HCT116 (cell line): ENCODE measurements at regions not wholly inside any gene's neighbourhood (a gene's known extent, or its start where the extent isn't known, plus 50 kb on each side); places are given as distances from the start of the nearest gene placed in this dataset.

Source experiments
- ATAC-seq: fragments of 200-7000 bp; cut with Tn5 transposase; 2 replicates; pipeline ENCODE4 v1.9.1; 2020; ENCODE audit warnings: mild to moderate bottlenecking, moderate library complexity
- BruUV-seq: library from RNA; stranded (reverse); fragments of 400-500 nt; replicated peaks from 2 replicates; lab custom pipeline; 2021; lab: Mats Ljungman, UMichigan
- CTCF ChIA-PET: fragments of 300-600 bp; sonication (Branson Sonifier 250); formaldehyde crosslinking; loops from one replicate; lab custom pipeline; 2021; ENCODE audit warnings: antibody characterized with exemption; lab: Charles Lee
- POLR2A ChIA-PET: fragments of 300-600, 350-600 bp; sonication (Branson Sonifier 250); formaldehyde crosslinking; loops from one replicate; lab custom pipeline; 2021; ENCODE audit warnings: antibody characterized with exemption; lab: Charles Lee
- RAD21 ChIA-PET, 2 experiments: fragments of 300-600 bp; sonication (Branson Sonifier 250); formaldehyde crosslinking; loops; one replicate each; lab custom pipeline; 2023; ENCODE audit warnings: low total read pairs in 2 of 2; ENCODE audit not compliant: uncharacterized antibody in 2 of 2, unreplicated experiment in 2 of 2, low non-redundant PET in 1 of 2; lab: Charles Lee
- DNase-seq: peaks from one replicate; pipeline ENCODE4 v3.0.0-alpha.2; 2010; ENCODE audit warnings: low read depth, low spot score
- H2AFZ ChIP-seq: fragments of 200-600 bp; shearing (Covaris generic), sonication (generic); 2 replicates; pipeline ENCODE4 v1.6.1; 2017; ENCODE audit warnings: low read depth, mixed run types, mixed read lengths, antibody characterized with exemption, low read length; ENCODE audit not compliant: poor library complexity, severe bottlenecking
- H3K27ac ChIP-seq: 2 replicates; pipeline ENCODE4 v1.5.1; 2012; ENCODE audit warnings: low read depth, low read length
- H3K27me3 ChIP-seq: fragments of 200-600 bp; sonication (generic); 2 replicates; pipeline ENCODE4 v1.6.1; 2016; ENCODE audit warnings: mixed run types, low read length, mixed read lengths; ENCODE audit not compliant: insufficient read depth
- H3K36me3 ChIP-seq, 2 experiments: fragments of 200-500 bp in 1 of 2; fragments of 200-600 bp in 1 of 2; sonication (Bioruptor generic) in 1 of 2; sonication (generic) in 1 of 2; 2 replicates each; pipeline versions ENCODE4 v1.5.1 to v1.6.1; 2014 to 2016; ENCODE audit warnings: low read length in 2 of 2, inconsistent platforms in 1 of 2, mixed read lengths in 1 of 2, mixed run types in 1 of 2; ENCODE audit not compliant: insufficient read depth in 2 of 2, control insufficient read depth in 1 of 2
- H3K4me1 ChIP-seq, 2 experiments: fragments of 200-600 bp in 1 of 2; sonication (generic) in 1 of 2; 2 replicates each; pipeline versions ENCODE4 v1.5.1 to v1.6.1; 2012 to 2017; ENCODE audit warnings: low read length in 2 of 2, inconsistent platforms in 1 of 2, mild to moderate bottlenecking in 1 of 2, mixed read lengths in 1 of 2, mixed run types in 1 of 2, moderate library complexity in 1 of 2; ENCODE audit not compliant: insufficient read depth in 2 of 2, control insufficient read depth in 1 of 2
- H3K4me2 ChIP-seq: fragments of 200-600 bp; sonication (generic); 2 replicates; pipeline ENCODE4 v1.6.1; 2017; ENCODE audit warnings: mixed run types, low read length, mixed read lengths
- H3K4me3 ChIP-seq, 2 experiments: fragments of 200-600 bp in 1 of 2; sonication (generic) in 1 of 2; replicated peaks in 1 of 2; 2 replicates each; pipeline ENCODE4 v1.5.1; 2011 to 2016; ENCODE audit warnings: low read length in 2 of 2, control low read depth in 1 of 2, low read depth in 1 of 2, mild to moderate bottlenecking in 1 of 2, mixed read lengths in 1 of 2, mixed run types in 1 of 2
- H3K79me2 ChIP-seq: fragments of 200-600 bp; sonication (generic); 2 replicates; pipeline ENCODE4 v1.6.1; 2017; ENCODE audit warnings: mild to moderate bottlenecking, mixed run types, low read length, moderate library complexity, mixed read lengths; ENCODE audit not compliant: insufficient read depth
- H3K9ac ChIP-seq: fragments of 200-600 bp; sonication (generic); 2 replicates; pipeline ENCODE4 v1.6.1; 2016; ENCODE audit warnings: low read length, mixed read lengths
- H3K9me2 ChIP-seq: fragments of 200-600 bp; sonication (generic), shearing (Covaris generic); 2 replicates; pipeline ENCODE4 v1.6.1; 2017; ENCODE audit warnings: mixed run types, mild to moderate bottlenecking, moderate library complexity; ENCODE audit not compliant: insufficient read depth
- H3K9me3 ChIP-seq, 2 experiments: fragments of 200-500 bp in 1 of 2; fragments of 200-600 bp in 1 of 2; sonication (Bioruptor generic) in 1 of 2; sonication (generic) in 1 of 2; 2 replicates each; pipeline ENCODE4 v1.6.1; 2014 to 2017; ENCODE audit warnings: low read length in 2 of 2, mixed read lengths in 2 of 2, inconsistent platforms in 1 of 2, low read depth in 1 of 2, mild to moderate bottlenecking in 1 of 2, mixed run types in 1 of 2, moderate library complexity in 1 of 2; ENCODE audit not compliant: control insufficient read depth in 1 of 2, insufficient read depth in 1 of 2
- H4K20me1 ChIP-seq: fragments of 200-600 bp; sonication (generic), shearing (Covaris generic); 2 replicates; pipeline ENCODE4 v1.6.1; 2017; ENCODE audit warnings: mixed run types, mild to moderate bottlenecking, moderate library complexity; ENCODE audit not compliant: insufficient read depth
- CBX3 ChIP-seq: IDR thresholded peaks from 2 replicates; pipeline ENCODE4 v1.6.1; 2012; ENCODE audit warnings: low read depth
- ELF1 ChIP-seq: IDR thresholded peaks from 2 replicates; pipeline ENCODE4 v1.6.1; 2012; ENCODE audit warnings: low read depth, borderline replicate concordance
- FOSL1 ChIP-seq: IDR thresholded peaks from 2 replicates; pipeline ENCODE4 v1.6.1; 2012; ENCODE audit warnings: low read depth
- JUND ChIP-seq: IDR thresholded peaks from 2 replicates; pipeline ENCODE4 v1.6.1; 2012
- SIN3A ChIP-seq: IDR thresholded peaks from 2 replicates; pipeline ENCODE4 v1.6.1; 2012; ENCODE audit warnings: low read depth
- ZFX ChIP-seq: fragments of 450-650 bp; IDR thresholded peaks from 2 replicates; pipeline ENCODE4 v1.6.1; 2017
- intact Hi-C: fragments of 100-400 bp; cut with micrococcal nuclease; formaldehyde crosslinking; loops from 2 replicates; pipeline ENCODE4 v1.10.0; 2022
- TF ChIP-seq, protein P1 (sequence below): IDR thresholded peaks from 2 replicates; pipeline ENCODE4 v1.6.1; 2012
- TF ChIP-seq, protein P2 (sequence below): IDR thresholded peaks from 2 replicates; pipeline ENCODE4 v1.6.1; 2011; ENCODE audit warnings: mild to moderate bottlenecking, low read length, moderate library complexity; ENCODE audit not compliant: insufficient replicate concordance; ENCODE audit errors: extremely low read depth
- TF ChIP-seq, protein P3 (sequence below): IDR thresholded peaks from 2 replicates; pipeline ENCODE4 v1.6.1; 2012; ENCODE audit warnings: low read depth

GRCh38 chr3:78088006-78088405 lies 1048.1 kb downstream of the ROBO2 start:
- Histone ChIP-seq H3K4me2 (no peak overlapping the region), H3K36me3 (no peaks in the 10 kb centered on the region), H3K9ac (no peak overlapping the region), H2AFZ (no peak overlapping the region), H3K4me1 (no peaks in the 10 kb centered on the region), H3K4me3 (no peak overlapping the region), H3K27ac (no peak overlapping the region), H3K9me3 (peaks cover 9 to 15% of the 10 kb centered on the region in 2 experiments; a peak in 2 of 4 replicates), H3K9me2 (no peaks in the 10 kb centered on the region), H3K27me3 (no peaks in the 10 kb centered on the region), H3K79me2 (no peaks in the 10 kb centered on the region), H4K20me1 (no peaks in the 10 kb centered on the region)
- ChIA-PET POLR2A (no interaction called here), CTCF (no interaction called here), RAD21 (no interaction called here)
- BruUV-seq = no TSS peak
- ATAC-seq = no peak
- DNase-seq = no peak
- intact Hi-C loops = no loop called here
- TF ChIP-seq, protein P1, sequence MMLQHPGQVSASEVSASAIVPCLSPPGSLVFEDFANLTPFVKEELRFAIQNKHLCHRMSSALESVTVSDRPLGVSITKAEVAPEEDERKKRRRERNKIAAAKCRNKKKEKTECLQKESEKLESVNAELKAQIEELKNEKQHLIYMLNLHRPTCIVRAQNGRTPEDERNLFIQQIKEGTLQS = no peak

GRCh38 chr3:78090382-78090781 lies 1050.5 kb downstream of the ROBO2 start:
- Histone ChIP-seq H2AFZ (no peak overlapping the region), H3K4me3 (no peak overlapping the region), H3K27me3 (no peaks in the 10 kb centered on the region), H3K9ac (no peak overlapping the region), H4K20me1 (no peaks in the 10 kb centered on the region), H3K36me3 (no peaks in the 10 kb centered on the region), H3K9me3 (peaks cover 4 to 15% of the 10 kb centered on the region in 2 experiments; a peak in 2 of 4 replicates), H3K4me1 (no peaks in the 10 kb centered on the region), H3K27ac (no peak overlapping the region), H3K9me2 (no peaks in the 10 kb centered on the region), H3K4me2 (no peak overlapping the region), H3K79me2 (no peaks in the 10 kb centered on the region)
- BruUV-seq = no TSS peak
- ChIA-PET RAD21 (no interaction called here), CTCF (no interaction called here), POLR2A (no interaction called here)
- TF ChIP-seq JUND (no peak), SIN3A (no peak), ELF1 (no peak), FOSL1 (no peak), ZFX (no peak), CBX3 (no peak)
- TF ChIP-seq, protein P2, sequence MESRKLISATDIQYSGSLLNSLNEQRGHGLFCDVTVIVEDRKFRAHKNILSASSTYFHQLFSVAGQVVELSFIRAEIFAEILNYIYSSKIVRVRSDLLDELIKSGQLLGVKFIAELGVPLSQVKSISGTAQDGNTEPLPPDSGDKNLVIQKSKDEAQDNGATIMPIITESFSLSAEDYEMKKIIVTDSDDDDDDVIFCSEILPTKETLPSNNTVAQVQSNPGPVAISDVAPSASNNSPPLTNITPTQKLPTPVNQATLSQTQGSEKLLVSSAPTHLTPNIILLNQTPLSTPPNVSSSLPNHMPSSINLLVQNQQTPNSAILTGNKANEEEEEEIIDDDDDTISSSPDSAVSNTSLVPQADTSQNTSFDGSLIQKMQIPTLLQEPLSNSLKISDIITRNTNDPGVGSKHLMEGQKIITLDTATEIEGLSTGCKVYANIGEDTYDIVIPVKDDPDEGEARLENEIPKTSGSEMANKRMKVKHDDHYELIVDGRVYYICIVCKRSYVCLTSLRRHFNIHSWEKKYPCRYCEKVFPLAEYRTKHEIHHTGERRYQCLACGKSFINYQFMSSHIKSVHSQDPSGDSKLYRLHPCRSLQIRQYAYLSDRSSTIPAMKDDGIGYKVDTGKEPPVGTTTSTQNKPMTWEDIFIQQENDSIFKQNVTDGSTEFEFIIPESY = no peak
- TF ChIP-seq, protein P1 = no peak
- TF ChIP-seq, protein P3, sequence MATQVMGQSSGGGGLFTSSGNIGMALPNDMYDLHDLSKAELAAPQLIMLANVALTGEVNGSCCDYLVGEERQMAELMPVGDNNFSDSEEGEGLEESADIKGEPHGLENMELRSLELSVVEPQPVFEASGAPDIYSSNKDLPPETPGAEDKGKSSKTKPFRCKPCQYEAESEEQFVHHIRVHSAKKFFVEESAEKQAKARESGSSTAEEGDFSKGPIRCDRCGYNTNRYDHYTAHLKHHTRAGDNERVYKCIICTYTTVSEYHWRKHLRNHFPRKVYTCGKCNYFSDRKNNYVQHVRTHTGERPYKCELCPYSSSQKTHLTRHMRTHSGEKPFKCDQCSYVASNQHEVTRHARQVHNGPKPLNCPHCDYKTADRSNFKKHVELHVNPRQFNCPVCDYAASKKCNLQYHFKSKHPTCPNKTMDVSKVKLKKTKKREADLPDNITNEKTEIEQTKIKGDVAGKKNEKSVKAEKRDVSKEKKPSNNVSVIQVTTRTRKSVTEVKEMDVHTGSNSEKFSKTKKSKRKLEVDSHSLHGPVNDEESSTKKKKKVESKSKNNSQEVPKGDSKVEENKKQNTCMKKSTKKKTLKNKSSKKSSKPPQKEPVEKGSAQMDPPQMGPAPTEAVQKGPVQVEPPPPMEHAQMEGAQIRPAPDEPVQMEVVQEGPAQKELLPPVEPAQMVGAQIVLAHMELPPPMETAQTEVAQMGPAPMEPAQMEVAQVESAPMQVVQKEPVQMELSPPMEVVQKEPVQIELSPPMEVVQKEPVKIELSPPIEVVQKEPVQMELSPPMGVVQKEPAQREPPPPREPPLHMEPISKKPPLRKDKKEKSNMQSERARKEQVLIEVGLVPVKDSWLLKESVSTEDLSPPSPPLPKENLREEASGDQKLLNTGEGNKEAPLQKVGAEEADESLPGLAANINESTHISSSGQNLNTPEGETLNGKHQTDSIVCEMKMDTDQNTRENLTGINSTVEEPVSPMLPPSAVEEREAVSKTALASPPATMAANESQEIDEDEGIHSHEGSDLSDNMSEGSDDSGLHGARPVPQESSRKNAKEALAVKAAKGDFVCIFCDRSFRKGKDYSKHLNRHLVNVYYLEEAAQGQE = no peak
- intact Hi-C loops = no loop called here
- no peak for ATAC-seq
- DNase-seq = no peak
